CD4-positive, alpha-beta T cell treated with Interleukin-1 beta for 1 hour (primary cell): ENCODE measurements at regions not wholly inside any gene's neighbourhood (a gene's known extent, or its start where the extent isn't known, plus 50 kb on each side); places are given as distances from the start of the nearest gene placed in this dataset.
"Not testable (repeated sequence)": the region's sequence is repeated elsewhere in the genome, so short reads cannot be mapped to it uniquely, and the experiment has no call there.

Experiments
- DNase-seq, 2 donors: peaks; one replicate each; pipeline ENCODE4 v3.0.0-alpha.2; 2020 to 2022

GRCh38 chr13:85186356-85187045 lies 612.7 kb downstream of the SLITRK6 start:
- no peak for DNase-seq

GRCh38 chr13:85174291-85174690 lies 624.9 kb downstream of the SLITRK6 start:
- DNase-seq: no peak

- no peak for DNase-seq
These were observed 628.8 kb downstream of the SLITRK6 start for GRCh38 chr13:85170372-85170771.

- no peak for DNase-seq
These were observed 632.3 kb downstream of the SLITRK6 start for GRCh38 chr13:85166891-85167290.

- DNase-seq: no peak
These were observed 636.2 kb downstream of the SLITRK6 start for GRCh38 chr13:85163063-85163462.

GRCh38 chr13:85148009-85148408 lies 651.2 kb downstream of the SLITRK6 start:
- no peak for DNase-seq

- DNase-seq: no peak
These were observed 656.8 kb downstream of the SLITRK6 start for GRCh38 chr13:85142351-85142927.

GRCh38 chr13:85141401-85141800 lies 657.8 kb downstream of the SLITRK6 start:
- DNase-seq: no peak

- no peak for DNase-seq
These were observed 659.0 kb downstream of the SLITRK6 start for GRCh38 chr13:85140192-85140591.

- DNase-seq: no peak
These were observed 661.7 kb downstream of the SLITRK6 start for GRCh38 chr13:85137516-85137915.

- DNase-seq: no peak
These were observed 666.2 kb downstream of the SLITRK6 start for GRCh38 chr13:85132986-85133385.

GRCh38 chr13:85123501-85123900 lies 675.7 kb downstream of the SLITRK6 start:
- DNase-seq: not testable (repeated sequence)

GRCh38 chr13:85108356-85108755 lies 690.9 kb downstream of the SLITRK6 start:
- DNase-seq: no peak

GRCh38 chr13:85099245-85099644 lies 700.0 kb downstream of the SLITRK6 start:
- DNase-seq: no peak

GRCh38 chr13:85095418-85096272 lies 703.6 kb downstream of the SLITRK6 start:
- no peak for DNase-seq

GRCh38 chr13:85093808-85094207 lies 705.4 kb downstream of the SLITRK6 start:
- no peak for DNase-seq

GRCh38 chr13:85091631-85092234 lies 707.5 kb downstream of the SLITRK6 start:
- DNase-seq: no peak

- DNase-seq: no peak
These were observed 710.0 kb downstream of the SLITRK6 start for GRCh38 chr13:85089186-85089585.

GRCh38 chr13:85080691-85081090 lies 718.5 kb downstream of the SLITRK6 start:
- DNase-seq: no peak

GRCh38 chr13:85076343-85076742 lies 722.9 kb downstream of the SLITRK6 start:
- DNase-seq: no peak

- no peak for DNase-seq
These were observed 724.5 kb downstream of the SLITRK6 start for GRCh38 chr13:85074543-85075313.

- DNase-seq: no peak
These were observed 731.0 kb downstream of the SLITRK6 start for GRCh38 chr13:85068231-85068630.

GRCh38 chr13:85040215-85040614 lies 759.0 kb downstream of the SLITRK6 start:
- DNase-seq: no peak
